ENCODE measurements at regions not wholly inside any gene's neighbourhood (a gene's known extent, or its start where the extent isn't known, plus 50 kb on each side); places are given as distances from the start of the nearest gene placed in this dataset.

- no peak overlapping the region for H3K4me3 ChIP-seq (ENCODE audit: low read depth, low read length)
- DNase-seq (ENCODE audit: low read depth), result no peak
- TF ChIP-seq, protein P1, sequence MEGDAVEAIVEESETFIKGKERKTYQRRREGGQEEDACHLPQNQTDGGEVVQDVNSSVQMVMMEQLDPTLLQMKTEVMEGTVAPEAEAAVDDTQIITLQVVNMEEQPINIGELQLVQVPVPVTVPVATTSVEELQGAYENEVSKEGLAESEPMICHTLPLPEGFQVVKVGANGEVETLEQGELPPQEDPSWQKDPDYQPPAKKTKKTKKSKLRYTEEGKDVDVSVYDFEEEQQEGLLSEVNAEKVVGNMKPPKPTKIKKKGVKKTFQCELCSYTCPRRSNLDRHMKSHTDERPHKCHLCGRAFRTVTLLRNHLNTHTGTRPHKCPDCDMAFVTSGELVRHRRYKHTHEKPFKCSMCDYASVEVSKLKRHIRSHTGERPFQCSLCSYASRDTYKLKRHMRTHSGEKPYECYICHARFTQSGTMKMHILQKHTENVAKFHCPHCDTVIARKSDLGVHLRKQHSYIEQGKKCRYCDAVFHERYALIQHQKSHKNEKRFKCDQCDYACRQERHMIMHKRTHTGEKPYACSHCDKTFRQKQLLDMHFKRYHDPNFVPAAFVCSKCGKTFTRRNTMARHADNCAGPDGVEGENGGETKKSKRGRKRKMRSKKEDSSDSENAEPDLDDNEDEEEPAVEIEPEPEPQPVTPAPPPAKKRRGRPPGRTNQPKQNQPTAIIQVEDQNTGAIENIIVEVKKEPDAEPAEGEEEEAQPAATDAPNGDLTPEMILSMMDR (conservative IDR thresholded peaks at IDR 0.05; ENCODE audit: low read depth, low read length), result no peak
Observed at GRCh38 chr6:121806116-121806515, 370.7 kb downstream of the GJA1 start.

- H3K4me3 ChIP-seq (ENCODE audit: low read depth, low read length), result no peak overlapping the region
- peak; percentile 68 for DNase-seq (ENCODE audit: low read depth)
- TF ChIP-seq, protein P1 (conservative IDR thresholded peaks at IDR 0.05; ENCODE audit: low read depth, low read length), result no peak
Observed at GRCh38 chr6:121809211-121809610, 373.8 kb downstream of the GJA1 start.

DNA sequence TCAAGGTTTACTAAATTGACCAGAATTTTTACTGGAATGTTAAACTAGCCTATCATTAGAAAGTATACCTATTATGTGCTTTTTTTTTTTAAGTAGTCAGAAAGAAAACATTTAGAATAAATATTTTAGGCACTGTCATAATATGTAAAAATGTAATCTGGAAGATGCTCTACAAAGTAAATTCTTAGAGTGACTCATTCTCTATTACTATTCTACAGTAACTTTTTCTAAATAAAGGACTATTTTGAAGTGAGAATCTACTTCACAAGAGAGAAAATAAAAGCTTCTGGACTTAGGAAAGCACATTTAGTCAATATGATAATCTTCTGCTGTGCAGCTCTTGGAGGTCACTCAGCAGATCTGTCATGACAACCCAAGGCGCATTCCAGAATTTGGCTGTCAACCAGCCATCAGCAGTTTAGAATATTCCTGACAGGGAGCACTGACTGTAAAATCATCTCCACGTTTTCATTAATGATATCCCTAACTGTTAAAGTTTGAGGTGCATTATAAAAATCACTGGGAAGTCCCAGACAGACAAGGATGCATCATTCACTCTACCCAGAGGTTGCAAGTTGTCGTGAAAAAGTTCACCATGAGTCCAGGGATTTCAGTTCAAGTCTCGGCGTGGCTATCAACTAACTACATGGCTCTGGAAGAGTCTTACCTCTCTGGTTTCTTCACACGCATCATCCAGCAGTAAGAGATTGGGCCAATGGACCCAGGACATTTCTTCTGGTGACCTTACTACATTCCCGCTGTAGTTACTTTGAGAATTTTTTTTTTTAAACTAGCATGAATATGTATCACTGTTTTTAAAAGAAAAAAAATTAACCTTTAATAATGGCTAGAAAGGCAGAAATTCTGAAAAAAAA, 374.9 kb downstream of the GJA1 start:
- peak; percentile 7 for DNase-seq (ENCODE audit: low read depth)
- TF ChIP-seq, protein P1 (conservative IDR thresholded peaks at IDR 0.05; ENCODE audit: low read depth, low read length), result no peak
- no peak overlapping the region for H3K4me3 ChIP-seq (ENCODE audit: low read depth, low read length)

DNA sequence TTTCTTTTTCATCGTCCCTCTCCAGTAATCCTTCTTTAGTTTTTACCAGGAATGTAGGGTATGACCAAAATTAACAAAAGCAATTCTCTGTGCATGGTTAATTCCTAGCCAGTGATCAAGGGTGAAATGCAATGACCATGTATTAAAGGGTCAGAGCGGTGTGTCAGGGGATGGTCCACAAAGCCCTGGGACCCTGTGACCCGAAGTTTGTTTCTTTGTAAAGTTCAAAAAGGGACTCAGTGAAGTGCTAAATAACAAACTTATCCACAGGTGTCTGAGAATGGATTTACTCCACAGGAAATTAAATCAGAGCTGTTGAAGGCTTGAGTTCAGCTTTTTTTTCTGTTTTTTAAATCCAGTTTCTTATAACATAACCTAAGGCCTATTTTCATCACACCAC, 375.7 kb downstream of the GJA1 start:
- TF ChIP-seq, protein P1 (conservative IDR thresholded peaks at IDR 0.05; ENCODE audit: low read depth, low read length), result no peak
- DNase-seq (ENCODE audit: low read depth), result no peak
- no peak overlapping the region for H3K4me3 ChIP-seq (ENCODE audit: low read depth, low read length)

GRCh38 chr6:121816361-121816760, 380.9 kb downstream of the GJA1 start:
- peak; percentile 56 for DNase-seq (ENCODE audit: low read depth)
- TF ChIP-seq, protein P1 (conservative IDR thresholded peaks at IDR 0.05; ENCODE audit: low read depth, low read length), result no peak

DNA sequence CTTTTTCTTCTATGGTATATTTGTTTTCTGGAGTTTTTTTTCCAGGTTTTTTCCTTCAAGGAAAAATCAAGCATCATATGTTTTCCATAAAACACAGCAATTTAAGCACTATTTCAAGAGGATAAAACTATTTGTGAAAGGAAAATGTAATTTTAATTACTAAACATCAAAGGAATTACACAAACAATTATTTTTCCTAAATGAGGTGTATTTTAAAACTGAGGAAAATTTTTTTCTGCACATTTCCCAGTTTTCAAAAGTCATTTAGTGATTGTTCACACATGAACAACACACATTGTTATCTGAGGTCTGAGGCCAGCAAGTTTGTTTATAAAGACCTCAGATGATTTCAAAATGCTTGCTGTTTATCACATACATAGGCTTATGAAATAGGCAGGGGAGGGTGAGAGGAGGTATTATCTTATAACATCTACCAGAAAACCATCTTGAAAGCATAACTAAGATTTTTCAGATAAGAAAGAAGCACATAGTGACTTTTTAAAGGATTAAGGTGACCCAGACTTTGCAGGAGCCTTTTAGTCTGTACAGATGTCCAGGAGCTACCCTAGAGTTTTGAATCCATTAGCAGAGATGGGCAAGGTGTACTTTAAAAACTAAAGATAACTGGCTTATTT, 381.6 kb downstream of the GJA1 start:
- TF ChIP-seq, protein P1 (conservative IDR thresholded peaks at IDR 0.05; ENCODE audit: low read depth, low read length), result no peak
- H3K4me3 ChIP-seq (ENCODE audit: low read depth, low read length), result no peak overlapping the region
- DNase-seq (ENCODE audit: low read depth), result peak; percentile 70

More at GRCh38 chr6:121816361-121816760, 380.9 kb downstream of the GJA1 start:
- H3K4me3 ChIP-seq (ENCODE audit: low read depth, low read length), result no peak overlapping the region

All from choroid plexus epithelial cell (primary cell).